HEK293 (cell line): ENCODE measurements at regions not wholly inside any gene's neighbourhood (a gene's known extent, or its start where the extent isn't known, plus 50 kb on each side); places are given as distances from the start of the nearest gene placed in this dataset.
A peak's percentile ranks its signal among the peaks of the same experiment; 100 is the strongest.

ENCODE experiments used
- CTCF ChIA-PET: fragments of 350-600 bp; formaldehyde crosslinking; extraction: SDS; loops from one replicate; lab custom pipeline; 2021; ENCODE audit warnings: antibody characterized with exemption; lab: Yijun Ruan, JAX
- POLR2A ChIA-PET: fragments of 300-600 bp; formaldehyde crosslinking; extraction: SDS; loops from one replicate; lab custom pipeline; 2020; ENCODE audit warnings: antibody characterized with exemption, inconsistent platforms; lab: Yijun Ruan, JAX
- H3K27ac ChIP-seq: fragments of 200-500 bp; sonication (Bioruptor generic); 2 replicates; pipeline ENCODE4 v1.5.1; 2014; ENCODE audit warnings: low read depth, low read length, control low read depth, inconsistent platforms; ENCODE audit errors: extremely low read depth
- H3K36me3 ChIP-seq, 2 experiments: fragments of 200-500 bp in 1 of 2; sonication (Bioruptor generic) in 1 of 2; 1 replicate in 1 of 2; 2 replicates in 1 of 2; pipeline ENCODE4 v1.5.1; 2014 to 2017; ENCODE audit warnings: inconsistent platforms in 2 of 2, low read length in 2 of 2; ENCODE audit not compliant: control insufficient read depth in 2 of 2, insufficient read depth in 1 of 2
- H3K4me1 ChIP-seq: fragments of 200-500 bp; sonication (Bioruptor generic); 2 replicates; pipeline ENCODE4 v1.5.1; 2014; ENCODE audit warnings: mild to moderate bottlenecking, low read length, inconsistent platforms; ENCODE audit not compliant: control insufficient read depth, insufficient read depth
- H3K4me3 ChIP-seq: 2 replicates; pipeline ENCODE4 v1.5.1; 2011; ENCODE audit warnings: low read depth, mild to moderate bottlenecking, control low read depth, low read length, moderate library complexity
- H3K9me3 ChIP-seq: fragments of 200-500 bp; sonication (Bioruptor generic); 2 replicates; pipeline ENCODE4 v1.5.1; 2014; ENCODE audit warnings: low read depth, low read length, inconsistent platforms; ENCODE audit not compliant: control insufficient read depth, insufficient read depth
- HOXD13 ChIP-seq: sonication (generic); formaldehyde crosslinking; IDR thresholded peaks from 2 replicates; pipeline ENCODE4 v1.8.0; 2022; ENCODE audit warnings: missing genetic modification reagents, borderline replicate concordance
- IKZF3 ChIP-seq: fragments of 450-650 bp; IDR thresholded peaks from 2 replicates; pipeline ENCODE4 v1.5.0; 2018; ENCODE audit warnings: missing biosample characterization, mild to moderate bottlenecking, missing genetic modification characterization, moderate library complexity
- KLF10 ChIP-seq: fragments of 450-650 bp; IDR thresholded peaks from 2 replicates; pipeline ENCODE4 v1.5.1; 2018; ENCODE audit warnings: missing biosample characterization, mild to moderate bottlenecking, missing genetic modification characterization
- KLF7 ChIP-seq: fragments of 450-650 bp; formaldehyde crosslinking; IDR thresholded peaks from 2 replicates; pipeline ENCODE4 v1.5.1; 2016; ENCODE audit warnings: missing biosample characterization, missing genetic modification characterization, borderline replicate concordance
- SP2 ChIP-seq: fragments of 450-650 bp; formaldehyde crosslinking; IDR thresholded peaks from 2 replicates; pipeline ENCODE4 v1.5.1; 2016; ENCODE audit warnings: missing biosample characterization, missing genetic modification characterization
- SP7 ChIP-seq: fragments of 450-650 bp; formaldehyde crosslinking; IDR thresholded peaks from 2 replicates; pipeline ENCODE4 v1.5.1; 2016; ENCODE audit warnings: missing biosample characterization, missing genetic modification characterization
- YY1 ChIP-seq: fragments of 450-650 bp; formaldehyde crosslinking; IDR thresholded peaks from 2 replicates; pipeline ENCODE4 v1.5.1; 2018; ENCODE audit warnings: missing biosample characterization, missing genetic modification characterization
- ZBTB10 ChIP-seq: fragments of 450-650 bp; formaldehyde crosslinking; IDR thresholded peaks from 2 replicates; pipeline ENCODE4 v1.5.1; 2016; ENCODE audit warnings: missing biosample characterization, missing genetic modification characterization
- ZBTB20 ChIP-seq: fragments of 450-650 bp; formaldehyde crosslinking; IDR thresholded peaks from 2 replicates; pipeline ENCODE4 v1.5.1; 2016; ENCODE audit warnings: missing biosample characterization, missing genetic modification characterization
- ZBTB21 ChIP-seq: fragments of 450-650 bp; formaldehyde crosslinking; IDR thresholded peaks from 2 replicates; pipeline ENCODE4 v1.5.1; 2017; ENCODE audit warnings: missing biosample characterization, missing genetic modification characterization
- ZNF24 ChIP-seq: fragments of 450-650 bp; formaldehyde crosslinking; IDR thresholded peaks from 2 replicates; pipeline ENCODE4 v1.5.1; 2016; ENCODE audit warnings: missing biosample characterization, missing genetic modification characterization
- ZNF335 ChIP-seq: fragments of 450-650 bp; formaldehyde crosslinking; conservative IDR thresholded peaks from 2 replicates; pipeline ENCODE4 v1.5.1; 2016; ENCODE audit warnings: missing biosample characterization, missing genetic modification characterization
- ZNF366 ChIP-seq: fragments of 450-650 bp; formaldehyde crosslinking; conservative IDR thresholded peaks from 2 replicates; pipeline ENCODE4 v1.5.1; 2016; ENCODE audit warnings: missing biosample characterization, missing genetic modification characterization
- ZNF521 ChIP-seq: fragments of 450-650 bp; formaldehyde crosslinking; IDR thresholded peaks from 2 replicates; pipeline ENCODE4 v1.5.1; 2017; ENCODE audit warnings: missing biosample characterization, mild to moderate bottlenecking, missing genetic modification characterization
- ZNF561 ChIP-seq: fragments of 450-650 bp; IDR thresholded peaks from 2 replicates; pipeline ENCODE4 v1.5.1; 2018; ENCODE audit warnings: missing biosample characterization, missing genetic modification characterization, borderline replicate concordance
- ZNF626 ChIP-seq: fragments of 450-650 bp; sonication (Bioruptor Pico); formaldehyde crosslinking; IDR thresholded peaks from 2 replicates; pipeline ENCODE4 v1.5.1; 2018; ENCODE audit warnings: missing biosample characterization, missing genetic modification characterization, inconsistent platforms
- ZNF664 ChIP-seq: fragments of 450-650 bp; formaldehyde crosslinking; IDR thresholded peaks from 2 replicates; pipeline ENCODE4 v1.5.1; 2016; ENCODE audit warnings: missing biosample characterization, missing genetic modification characterization
- ZXDB ChIP-seq: fragments of 450-650 bp; formaldehyde crosslinking; IDR thresholded peaks from 2 replicates; pipeline ENCODE4 v1.5.1; 2016; ENCODE audit warnings: missing biosample characterization, missing genetic modification characterization
- TF ChIP-seq, protein P1 (sequence below): fragments of 450-650 bp; formaldehyde crosslinking; IDR thresholded peaks from 2 replicates; pipeline ENCODE4 v1.5.1; 2016; ENCODE audit warnings: missing biosample characterization, missing genetic modification characterization, borderline replicate concordance
- TF ChIP-seq, protein P2 (sequence below): fragments of 450-650 bp; formaldehyde crosslinking; IDR thresholded peaks from 2 replicates; pipeline ENCODE4 v1.5.1; 2016; ENCODE audit warnings: missing biosample characterization, missing genetic modification characterization
- TF ChIP-seq, protein P3 (sequence below): fragments of 450-650 bp; formaldehyde crosslinking; IDR thresholded peaks from 2 replicates; pipeline ENCODE4 v1.5.1; 2017; ENCODE audit warnings: missing biosample characterization, missing genetic modification characterization
- TF ChIP-seq, protein P4 (sequence below): fragments of 450-650 bp; formaldehyde crosslinking; IDR thresholded peaks from 2 replicates; pipeline ENCODE4 v1.5.1; 2016; ENCODE audit warnings: missing biosample characterization, missing genetic modification characterization

DNA sequence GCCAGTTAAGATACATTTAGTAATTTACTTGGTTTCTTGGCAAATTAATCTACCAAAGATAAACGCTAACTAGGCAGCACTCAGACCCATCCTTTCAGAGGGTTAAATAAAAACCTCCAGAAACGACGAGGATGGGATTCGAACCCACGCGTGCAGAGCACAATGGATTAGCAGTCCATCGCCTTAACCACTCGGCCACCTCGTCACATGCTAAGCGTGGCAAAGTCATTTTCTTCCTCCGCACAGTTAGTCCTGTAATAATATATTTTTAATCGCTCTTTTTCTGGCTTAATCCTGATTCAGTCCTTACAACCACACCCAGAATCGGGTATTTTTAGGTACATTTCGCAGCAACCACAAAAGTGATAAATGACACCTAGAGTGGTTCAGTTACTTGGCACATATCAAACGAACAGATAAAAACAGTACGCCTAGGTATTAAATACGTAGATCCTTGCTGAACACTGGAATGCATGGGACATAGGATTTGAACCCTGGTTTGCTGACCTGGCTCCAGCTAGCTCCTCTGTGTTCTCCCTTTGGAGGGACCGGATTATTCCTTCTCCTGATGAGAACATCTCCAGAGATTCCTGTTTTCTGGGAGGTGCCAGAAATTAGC, 71.6 kb downstream of the GPX5 start (continued):
- TF ChIP-seq, protein P1, sequence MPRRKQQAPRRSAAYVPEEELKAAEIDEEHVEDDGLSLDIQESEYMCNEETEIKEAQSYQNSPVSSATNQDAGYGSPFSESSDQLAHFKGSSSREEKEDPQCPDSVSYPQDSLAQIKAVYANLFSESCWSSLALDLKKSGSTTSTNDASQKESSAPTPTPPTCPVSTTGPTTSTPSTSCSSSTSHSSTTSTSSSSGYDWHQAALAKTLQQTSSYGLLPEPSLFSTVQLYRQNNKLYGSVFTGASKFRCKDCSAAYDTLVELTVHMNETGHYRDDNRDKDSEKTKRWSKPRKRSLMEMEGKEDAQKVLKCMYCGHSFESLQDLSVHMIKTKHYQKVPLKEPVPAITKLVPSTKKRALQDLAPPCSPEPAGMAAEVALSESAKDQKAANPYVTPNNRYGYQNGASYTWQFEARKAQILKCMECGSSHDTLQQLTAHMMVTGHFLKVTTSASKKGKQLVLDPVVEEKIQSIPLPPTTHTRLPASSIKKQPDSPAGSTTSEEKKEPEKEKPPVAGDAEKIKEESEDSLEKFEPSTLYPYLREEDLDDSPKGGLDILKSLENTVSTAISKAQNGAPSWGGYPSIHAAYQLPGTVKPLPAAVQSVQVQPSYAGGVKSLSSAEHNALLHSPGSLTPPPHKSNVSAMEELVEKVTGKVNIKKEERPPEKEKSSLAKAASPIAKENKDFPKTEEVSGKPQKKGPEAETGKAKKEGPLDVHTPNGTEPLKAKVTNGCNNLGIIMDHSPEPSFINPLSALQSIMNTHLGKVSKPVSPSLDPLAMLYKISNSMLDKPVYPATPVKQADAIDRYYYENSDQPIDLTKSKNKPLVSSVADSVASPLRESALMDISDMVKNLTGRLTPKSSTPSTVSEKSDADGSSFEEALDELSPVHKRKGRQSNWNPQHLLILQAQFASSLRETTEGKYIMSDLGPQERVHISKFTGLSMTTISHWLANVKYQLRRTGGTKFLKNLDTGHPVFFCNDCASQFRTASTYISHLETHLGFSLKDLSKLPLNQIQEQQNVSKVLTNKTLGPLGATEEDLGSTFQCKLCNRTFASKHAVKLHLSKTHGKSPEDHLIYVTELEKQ (tag by site-specific recombination): no peak
- TF ChIP-seq KLF7 (tag by site-specific recombination): 0 out of 2 replicates have a peak, but pooled peaks have one; percentile 53
- peak; percentile 46; the same call in 1 of the 2 replicates for TF ChIP-seq ZNF626 (tag by site-specific recombination)
- TF ChIP-seq ZNF561 (tag by site-specific recombination): peak; percentile 79
- 0 out of 2 replicates have a peak, but pooled peaks have one; percentile 23 for TF ChIP-seq YY1 (tag by site-specific recombination)
- TF ChIP-seq IKZF3 (tag by site-specific recombination): peak; percentile 97
- TF ChIP-seq, all 188 proteins: peak for 46

DNA sequence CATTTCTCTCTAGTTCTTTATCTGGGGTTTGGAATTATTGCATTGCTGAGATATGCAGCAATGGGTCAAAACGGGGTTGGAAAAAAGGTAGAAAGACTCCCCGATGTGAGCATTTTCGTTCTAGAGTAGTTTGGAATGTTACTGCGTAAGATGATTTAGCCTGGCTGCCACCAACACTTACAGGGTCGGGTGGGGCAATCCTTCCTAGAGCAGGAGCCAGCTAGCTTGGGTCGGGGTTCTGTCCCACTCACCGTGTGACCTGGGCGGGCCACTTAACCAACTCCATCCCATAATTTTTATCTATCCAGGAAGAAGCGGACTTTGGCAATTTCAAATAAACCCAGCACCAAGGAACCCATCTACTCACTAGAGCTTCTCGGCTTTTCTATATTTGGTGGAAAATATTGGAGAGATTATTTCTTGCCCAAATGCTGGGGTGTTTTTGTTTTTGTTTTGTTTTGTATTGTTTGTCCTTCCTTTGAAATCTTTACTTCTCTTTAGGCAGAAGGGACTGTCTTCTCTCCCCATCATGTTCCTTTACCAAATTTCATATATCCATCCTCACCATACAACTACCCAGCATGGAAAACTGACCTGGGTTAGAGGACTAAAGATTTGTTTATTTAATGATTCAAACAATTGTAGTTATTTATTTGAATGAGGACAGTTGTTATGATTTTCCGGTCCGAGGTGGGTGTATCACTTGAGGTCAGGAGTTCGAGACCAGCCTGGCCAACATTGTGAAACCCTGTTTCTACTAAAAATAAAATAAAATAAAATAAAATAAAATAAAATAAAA, 72.4 kb downstream of the GPX5 start:
- Histone ChIP-seq H3K36me3 (no peaks in the 10 kb centered on the region), H3K9me3 (no peaks in the 10 kb centered on the region), H3K27ac (peak overlapping the region; percentile 37; the same call in 1 of the 2 replicates), H3K4me3 (peak overlapping the region; percentile 48), H3K4me1 (no peaks in the 10 kb centered on the region)
- ChIA-PET POLR2A (interaction anchor here (1.0 to 2.5 kb wide), 3 partner anchors 9 to 12 kb away, joined by 5 to 16 read pairs (median 6); a partner anchor contains a TSS), CTCF (interaction anchor here (0.7 to 1.6 kb wide), 3 partner anchors 8 to 53 kb away, joined by 3 to 6 read pairs (median 3); no protein-coding TSS in a partner anchor)
- TF ChIP-seq ZNF664 (tag by site-specific recombination) (peak; percentile 13; the same call in 1 of the 2 replicates), SP2 (tag by site-specific recombination) (0 out of 2 replicates have a peak, but pooled peaks have one; percentile 5), ZBTB10 (tag by site-specific recombination) (no peak), ZNF335 (tag by site-specific recombination) (peak; percentile 57; the same call in 1 of the 2 replicates), ZNF24 (peak; percentile 33; the same call in 1 of the 2 replicates), ZXDB (tag by site-specific recombination) (no peak), KLF10 (tag by site-specific recombination) (no peak), SP7 (tag by site-specific recombination) (0 out of 2 replicates have a peak, but pooled peaks have one; percentile 11), ZBTB21 (tag by site-specific recombination) (no peak), ZNF366 (tag by site-specific recombination) (peak; percentile 43; the same call in 1 of the 2 replicates), HOXD13 (CRISPR knock-in tag) (no peak), ZNF521 (tag by site-specific recombination) (no peak), ZBTB20 (tag by site-specific recombination) (peak; percentile 46; the same call in 1 of the 2 replicates)
- TF ChIP-seq, protein P2, sequence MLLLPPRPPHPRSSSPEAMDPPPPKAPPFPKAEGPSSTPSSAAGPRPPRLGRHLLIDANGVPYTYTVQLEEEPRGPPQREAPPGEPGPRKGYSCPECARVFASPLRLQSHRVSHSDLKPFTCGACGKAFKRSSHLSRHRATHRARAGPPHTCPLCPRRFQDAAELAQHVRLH (tag by site-specific recombination): peak; percentile 81
- TF ChIP-seq, protein P3, sequence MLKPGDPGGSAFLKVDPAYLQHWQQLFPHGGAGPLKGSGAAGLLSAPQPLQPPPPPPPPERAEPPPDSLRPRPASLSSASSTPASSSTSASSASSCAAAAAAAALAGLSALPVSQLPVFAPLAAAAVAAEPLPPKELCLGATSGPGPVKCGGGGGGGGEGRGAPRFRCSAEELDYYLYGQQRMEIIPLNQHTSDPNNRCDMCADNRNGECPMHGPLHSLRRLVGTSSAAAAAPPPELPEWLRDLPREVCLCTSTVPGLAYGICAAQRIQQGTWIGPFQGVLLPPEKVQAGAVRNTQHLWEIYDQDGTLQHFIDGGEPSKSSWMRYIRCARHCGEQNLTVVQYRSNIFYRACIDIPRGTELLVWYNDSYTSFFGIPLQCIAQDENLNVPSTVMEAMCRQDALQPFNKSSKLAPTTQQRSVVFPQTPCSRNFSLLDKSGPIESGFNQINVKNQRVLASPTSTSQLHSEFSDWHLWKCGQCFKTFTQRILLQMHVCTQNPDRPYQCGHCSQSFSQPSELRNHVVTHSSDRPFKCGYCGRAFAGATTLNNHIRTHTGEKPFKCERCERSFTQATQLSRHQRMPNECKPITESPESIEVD (tag by site-specific recombination): no peak
- TF ChIP-seq, protein P4, sequence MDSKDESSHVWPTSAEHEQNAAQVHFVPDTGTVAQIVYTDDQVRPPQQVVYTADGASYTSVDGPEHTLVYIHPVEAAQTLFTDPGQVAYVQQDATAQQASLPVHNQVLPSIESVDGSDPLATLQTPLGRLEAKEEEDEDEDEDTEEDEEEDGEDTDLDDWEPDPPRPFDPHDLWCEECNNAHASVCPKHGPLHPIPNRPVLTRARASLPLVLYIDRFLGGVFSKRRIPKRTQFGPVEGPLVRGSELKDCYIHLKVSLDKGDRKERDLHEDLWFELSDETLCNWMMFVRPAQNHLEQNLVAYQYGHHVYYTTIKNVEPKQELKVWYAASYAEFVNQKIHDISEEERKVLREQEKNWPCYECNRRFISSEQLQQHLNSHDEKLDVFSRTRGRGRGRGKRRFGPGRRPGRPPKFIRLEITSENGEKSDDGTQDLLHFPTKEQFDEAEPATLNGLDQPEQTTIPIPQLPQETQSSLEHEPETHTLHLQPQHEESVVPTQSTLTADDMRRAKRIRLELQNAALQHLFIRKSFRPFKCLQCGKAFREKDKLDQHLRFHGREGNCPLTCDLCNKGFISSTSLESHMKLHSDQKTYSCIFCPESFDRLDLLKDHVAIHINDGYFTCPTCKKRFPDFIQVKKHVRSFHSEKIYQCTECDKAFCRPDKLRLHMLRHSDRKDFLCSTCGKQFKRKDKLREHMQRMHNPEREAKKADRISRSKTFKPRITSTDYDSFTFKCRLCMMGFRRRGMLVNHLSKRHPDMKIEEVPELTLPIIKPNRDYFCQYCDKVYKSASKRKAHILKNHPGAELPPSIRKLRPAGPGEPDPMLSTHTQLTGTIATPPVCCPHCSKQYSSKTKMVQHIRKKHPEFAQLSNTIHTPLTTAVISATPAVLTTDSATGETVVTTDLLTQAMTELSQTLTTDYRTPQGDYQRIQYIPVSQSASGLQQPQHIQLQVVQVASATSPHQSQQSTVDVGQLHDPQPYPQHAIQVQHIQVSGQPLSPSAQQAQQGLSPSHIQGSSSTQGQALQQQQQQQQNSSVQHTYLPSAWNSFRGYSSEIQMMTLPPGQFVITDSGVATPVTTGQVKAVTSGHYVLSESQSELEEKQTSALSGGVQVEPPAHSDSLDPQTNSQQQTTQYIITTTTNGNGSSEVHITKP (tag by site-specific recombination): peak; percentile 44; the same call in 1 of the 2 replicates
